ENCODE measurements at regions not wholly inside any gene's neighbourhood (a gene's known extent, or its start where the extent isn't known, plus 50 kb on each side); places are given as distances from the start of the nearest gene placed in this dataset.

DNA sequence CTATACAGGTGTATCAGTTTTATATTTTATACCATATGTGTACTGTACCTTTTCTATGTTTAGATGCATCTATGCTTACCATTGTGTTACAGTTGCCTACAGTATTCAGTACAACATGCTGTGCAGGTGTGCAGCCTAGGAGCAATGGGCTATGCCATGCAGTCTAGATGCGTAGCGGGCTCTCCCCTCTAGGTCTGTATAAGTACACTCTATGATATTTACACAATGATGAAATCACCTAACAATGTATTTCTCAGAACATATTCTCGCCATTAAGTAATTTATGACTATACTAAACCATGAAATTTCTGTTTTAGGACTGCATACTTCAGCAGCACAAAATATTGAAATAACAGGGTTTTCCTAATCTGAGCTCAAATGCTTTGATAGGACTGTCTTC, 179.6 kb downstream of the RFC3 start:
- no peak for DNase-seq
- intact Hi-C loops (cut with micrococcal nuclease), result no loop called here
- no peak for ATAC-seq

- ATAC-seq (no peak), DNase-seq (no peak)
- intact Hi-C loops (cut with micrococcal nuclease), result no loop called here
Measured at GRCh38 chr13:33999811-34000605, 182.1 kb downstream of the RFC3 start.

DNA sequence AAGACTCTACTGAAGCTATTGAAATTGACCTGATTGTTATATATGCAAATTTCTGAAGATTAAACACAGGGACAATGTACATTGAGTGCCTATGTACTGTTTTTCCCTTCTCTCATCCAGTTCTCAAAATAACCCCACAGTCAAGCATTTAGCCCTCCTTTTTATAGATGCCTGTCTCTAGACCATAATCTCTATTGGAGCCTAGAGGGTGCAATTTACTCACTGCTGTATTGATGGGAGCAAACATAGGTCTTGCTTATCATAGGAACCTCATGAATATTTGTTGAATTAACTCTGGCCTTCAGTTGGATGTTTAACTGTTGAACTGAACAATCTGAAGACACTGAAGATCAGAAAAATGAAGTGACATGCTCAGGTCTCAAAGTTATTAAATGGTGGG, 183.0 kb downstream of the RFC3 start:
- DNase-seq (no peak), ATAC-seq (peak; percentile 44)
- intact Hi-C loops (cut with micrococcal nuclease), result no loop called here

GRCh38 chr13:34001389-34001788, 183.4 kb downstream of the RFC3 start:
- DNase-seq (no peak), ATAC-seq (peak; percentile 97)
- intact Hi-C loops (cut with micrococcal nuclease), result no loop called here

- intact Hi-C loops (cut with micrococcal nuclease), result no loop called here
- DNase-seq (no peak), ATAC-seq (no peak)
Measured at GRCh38 chr13:34002141-34002540, 184.2 kb downstream of the RFC3 start.

GRCh38 chr13:34002924-34003323, 185.0 kb downstream of the RFC3 start:
- intact Hi-C loops (cut with micrococcal nuclease), result no loop called here
- ATAC-seq (no peak), DNase-seq (no peak)

GRCh38 chr13:34003656-34004055, 185.7 kb downstream of the RFC3 start:
- intact Hi-C loops (cut with micrococcal nuclease), result no loop called here
- no peak for ATAC-seq
- DNase-seq, result no peak

GRCh38 chr13:34004676-34005075, 186.7 kb downstream of the RFC3 start:
- no peak for DNase-seq
- intact Hi-C loops (cut with micrococcal nuclease), result no loop called here
- no peak for ATAC-seq

DNA sequence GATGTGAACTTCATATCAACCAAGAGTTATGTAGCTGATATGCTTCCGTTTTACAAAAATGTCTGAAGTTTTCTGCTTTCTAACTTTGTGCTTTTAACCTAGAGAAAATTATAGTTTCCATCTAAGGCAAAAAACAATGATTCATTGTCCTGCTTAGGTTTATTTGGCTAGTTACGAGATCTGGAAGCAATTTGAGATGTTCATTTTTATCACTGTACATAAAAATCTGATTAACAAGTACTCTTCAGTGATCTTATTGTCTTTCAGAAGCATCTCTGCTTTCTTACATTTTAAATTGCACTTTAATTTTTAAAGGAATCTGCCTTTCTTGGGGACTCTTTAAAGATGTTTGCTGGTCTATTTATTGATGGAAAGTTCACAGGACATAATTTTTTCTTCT, 188.1 kb downstream of the RFC3 start:
- ATAC-seq (no peak), DNase-seq (no peak)
- intact Hi-C loops (cut with micrococcal nuclease), result no loop called here

- intact Hi-C loops (cut with micrococcal nuclease), result no loop called here
- ATAC-seq, result no peak
- no peak for DNase-seq
Measured at GRCh38 chr13:34011552-34012085, 193.7 kb downstream of the RFC3 start.

- no peak for DNase-seq
- no peak for ATAC-seq
- intact Hi-C loops (cut with micrococcal nuclease), result no loop called here
Measured at GRCh38 chr13:34012382-34012781, 194.4 kb downstream of the RFC3 start.

DNA sequence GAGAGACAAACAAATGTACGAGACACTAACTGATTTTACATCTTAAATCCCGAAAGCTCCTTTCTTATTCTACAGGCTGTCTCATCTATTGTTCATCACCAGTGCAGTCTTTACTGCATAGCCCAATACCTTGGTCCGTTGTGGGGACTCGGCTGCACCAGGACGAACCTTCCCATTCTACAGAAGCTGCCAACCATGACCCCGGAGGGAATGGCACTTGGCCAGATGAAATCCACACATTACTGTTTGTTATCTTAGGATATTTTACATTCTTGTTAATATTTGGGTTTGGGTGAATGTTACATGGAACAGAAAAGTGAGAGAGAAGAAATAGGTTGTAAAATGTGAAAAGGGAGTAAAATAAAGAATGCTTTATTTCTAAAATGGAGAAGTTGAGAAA, 195.1 kb downstream of the RFC3 start:
- intact Hi-C loops (cut with micrococcal nuclease), result no loop called here
- ATAC-seq, result no peak
- DNase-seq, result no peak

GRCh38 chr13:34017231-34017630, 199.3 kb downstream of the RFC3 start:
- intact Hi-C loops (cut with micrococcal nuclease), result no loop called here
- DNase-seq (no peak), ATAC-seq (no peak)

DNA sequence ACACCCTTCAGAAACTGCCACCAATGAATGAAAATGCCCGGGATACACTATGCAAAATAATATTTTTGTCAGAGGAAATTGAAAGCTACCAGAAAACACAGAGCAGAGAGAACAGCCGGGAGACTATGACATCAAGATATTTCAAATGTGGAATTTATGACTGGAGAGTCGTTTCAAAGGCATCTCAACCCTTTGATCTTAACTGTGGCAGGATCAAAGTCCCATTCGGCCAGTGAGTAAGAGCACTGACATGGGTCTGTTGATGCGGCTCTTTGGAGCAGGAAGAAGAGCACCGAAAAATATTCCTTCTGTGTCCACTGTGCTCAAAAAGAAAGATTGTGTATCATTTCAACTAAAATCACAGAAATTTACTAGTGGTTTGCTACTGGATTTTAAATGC, 201.9 kb downstream of the RFC3 start:
- intact Hi-C loops (cut with micrococcal nuclease), result no loop called here
- ATAC-seq, result no peak
- no peak for DNase-seq

DNA sequence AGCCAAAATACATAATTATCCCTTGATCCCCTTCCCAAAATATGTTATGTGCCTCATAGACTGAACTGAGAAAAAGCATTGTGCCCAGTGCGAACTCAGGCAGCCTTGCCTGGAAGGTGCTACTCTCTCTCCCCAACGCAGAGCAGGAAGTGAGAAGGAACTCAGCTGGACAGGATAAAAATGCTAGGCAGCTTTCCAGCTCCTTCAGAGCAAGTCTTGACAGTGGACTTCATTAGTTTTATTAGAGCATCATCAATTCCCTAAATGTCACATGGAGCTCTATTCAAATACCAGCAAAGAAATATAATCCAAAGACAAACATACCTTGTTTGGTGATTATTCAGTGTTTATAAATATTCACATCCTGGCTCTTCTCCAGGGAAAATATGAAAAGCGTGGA, 202.4 kb downstream of the RFC3 start:
- DNase-seq (no peak), ATAC-seq (no peak)
- intact Hi-C loops (cut with micrococcal nuclease), result no loop called here

- no peak for ATAC-seq
- intact Hi-C loops (cut with micrococcal nuclease), result no loop called here
- DNase-seq, result no peak
Measured at GRCh38 chr13:34021619-34022018, 203.7 kb downstream of the RFC3 start.

GRCh38 chr13:34025746-34026145, 207.8 kb downstream of the RFC3 start:
- DNase-seq (no peak), ATAC-seq (no peak)
- intact Hi-C loops (cut with micrococcal nuclease), result no loop called here

DNA sequence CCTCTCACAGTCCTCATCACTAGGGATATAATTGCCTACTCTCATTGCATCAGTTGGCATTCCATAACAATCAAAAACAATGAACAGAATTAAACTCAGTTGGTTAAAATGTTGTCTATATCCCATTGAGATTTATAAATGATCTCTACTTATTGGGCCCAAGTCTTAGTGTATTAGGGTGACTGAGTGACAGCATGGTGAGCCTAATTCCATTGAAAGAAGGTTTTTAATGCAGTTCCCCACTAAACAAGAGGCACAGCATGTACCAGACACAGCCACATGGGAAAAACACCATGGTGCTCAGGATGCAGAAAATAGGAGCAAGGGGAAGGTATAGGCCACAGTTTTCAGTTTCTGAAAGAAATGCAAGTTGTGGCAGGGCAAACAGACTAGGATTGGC, 208.4 kb downstream of the RFC3 start:
- intact Hi-C loops (cut with micrococcal nuclease), result no loop called here
- DNase-seq (no peak), ATAC-seq (no peak)

DNA sequence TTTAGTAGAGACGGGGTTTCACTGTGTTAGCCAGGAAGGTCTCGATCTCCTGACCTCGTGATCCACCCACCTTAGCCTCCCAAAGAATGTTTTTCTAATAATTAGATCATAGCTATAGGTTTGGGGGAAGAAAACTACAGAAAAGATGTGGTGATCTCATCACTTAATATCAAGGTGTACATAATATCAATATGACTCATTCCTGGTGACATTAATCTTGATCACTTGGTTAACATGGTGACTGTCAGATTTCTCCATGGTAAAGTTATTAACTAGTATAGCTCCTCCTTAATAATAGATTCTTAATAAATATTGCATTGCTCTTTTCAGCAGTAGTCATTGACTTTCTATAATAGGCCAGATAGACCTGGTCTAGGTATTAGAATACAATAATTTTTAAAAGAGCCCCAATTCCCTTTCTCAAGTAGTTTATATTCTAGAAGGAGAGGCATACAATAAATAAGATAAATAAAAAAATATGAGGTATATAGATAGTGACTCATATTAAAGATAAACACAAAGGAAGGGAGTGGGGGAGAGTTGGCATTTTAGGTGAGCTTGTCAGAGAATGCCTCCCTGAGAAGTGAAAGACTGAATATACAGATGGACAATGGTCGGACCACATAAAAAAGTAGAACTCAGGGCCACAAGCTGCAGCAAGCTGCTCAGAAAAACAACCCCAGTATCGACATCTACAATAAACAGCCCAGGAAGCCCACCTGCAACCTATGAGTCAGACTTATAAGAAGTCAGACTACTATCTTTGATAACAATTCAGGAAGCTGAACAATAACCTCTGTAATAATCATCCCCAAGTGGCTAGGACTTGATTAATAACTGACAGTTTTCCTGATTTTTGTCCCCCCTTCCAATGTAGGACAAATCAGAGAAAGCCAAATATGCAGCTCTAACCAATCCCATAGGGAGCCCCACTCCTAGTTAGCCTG, 210.8 kb downstream of the RFC3 start:
- intact Hi-C loops (cut with micrococcal nuclease), result no loop called here
- DNase-seq (no peak), ATAC-seq (no peak)

DNA sequence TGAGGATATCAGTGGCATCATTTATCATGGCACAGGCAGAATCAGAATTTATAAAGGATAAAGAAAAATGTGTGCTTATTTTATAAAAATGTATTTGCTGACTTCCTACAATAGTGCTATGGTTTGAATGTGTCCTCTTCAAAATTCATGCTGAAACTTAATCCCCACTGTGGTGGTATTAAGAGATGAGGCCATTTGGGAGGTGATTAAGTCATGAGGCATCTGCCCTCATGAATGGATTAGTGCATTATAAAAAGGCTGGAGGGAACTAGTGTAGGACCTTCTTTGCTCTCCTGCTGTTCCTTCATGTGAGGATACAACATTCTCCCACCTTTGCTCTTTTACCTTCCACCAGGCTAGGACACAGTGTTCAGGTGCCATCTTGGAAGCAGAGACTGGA, 212.8 kb downstream of the RFC3 start:
- no peak for DNase-seq
- intact Hi-C loops (cut with micrococcal nuclease), result no loop called here
- ATAC-seq, result no peak
